ENCODE measurements at regions not wholly inside any gene's neighbourhood (a gene's known extent, or its start where the extent isn't known, plus 50 kb on each side); places are given as distances from the start of the nearest gene placed in this dataset.
"Not testable (repeated sequence)": the region's sequence is repeated elsewhere in the genome, so short reads cannot be mapped to it uniquely, and the experiment has no call there.

GRCh38 chr9:32004431-32005076 is 379.9 kb upstream of the ACO1 start:
- no peak for ATAC-seq (replicated peaks in 6 of 8)
- no peaks in the 10 kb centered on the region for H3K4me1 ChIP-seq (replicated peaks in 1 of 2)
- in situ Hi-C loops (cut with MboI; ENCODE audit: low pct_unique_long_range_greater_than_20kb in 2 of 9, low sequenced_read_pairs in 9 of 9, unreplicated experiment in 9 of 9) = no loop called here
- H3K4me3 ChIP-seq = no peak overlapping the region
- 12 to 100% (median 91%) methylated on average over 2 to 7 of the region's 7 CpGs for WGBS, 10 experiments
- no peak overlapping the region for H3K27ac ChIP-seq

- 0 to 100% methylated on average over 1 to 2 of the region's 8 CpGs; no CpG with 5 or more reads in 8 of the 10 experiments for WGBS, 10 experiments
- Histone ChIP-seq H3K27ac (no peak overlapping the region), H3K4me3 (no peak overlapping the region), H3K4me1 (replicated peaks in 1 of 2) (no peaks in the 10 kb centered on the region)
- no peak for ATAC-seq (replicated peaks in 6 of 8)
- in situ Hi-C loops (cut with MboI; ENCODE audit: low pct_unique_long_range_greater_than_20kb in 2 of 9, low sequenced_read_pairs in 9 of 9, unreplicated experiment in 9 of 9) = no loop called here
These were observed 374.1 kb upstream of the ACO1 start for GRCh38 chr9:32010322-32010721.

GRCh38 chr9:32011049-32011448 is 373.4 kb upstream of the ACO1 start:
- in situ Hi-C loops (cut with MboI; ENCODE audit: low pct_unique_long_range_greater_than_20kb in 2 of 9, low sequenced_read_pairs in 9 of 9, unreplicated experiment in 9 of 9) = no loop called here
- WGBS, 10 experiments = 0 to 100% (median 80%) methylated on average over 1 to 2 of the region's 2 CpGs; no CpG with 5 or more reads in 5 of the 10 experiments
- Histone ChIP-seq H3K4me1 (replicated peaks in 1 of 2) (no peaks in the 10 kb centered on the region), H3K27ac (no peak overlapping the region), H3K4me3 (no peak overlapping the region)
- peak in 1 of 8 experiments; percentile 20 for ATAC-seq (replicated peaks in 6 of 8)

- in situ Hi-C loops (cut with MboI; ENCODE audit: low pct_unique_long_range_greater_than_20kb in 2 of 9, low sequenced_read_pairs in 9 of 9, unreplicated experiment in 9 of 9) = no loop called here
- no peak overlapping the region for H3K4me3 ChIP-seq
- WGBS, 10 experiments = 83 to 100% (median 86%) methylated on average over 1 to 5 of the region's 5 CpGs; no CpG with 5 or more reads in 7 of the 10 experiments
- no peak for ATAC-seq (replicated peaks in 6 of 8)
- H3K4me1 ChIP-seq (replicated peaks in 1 of 2) = no peaks in the 10 kb centered on the region
- no peak overlapping the region for H3K27ac ChIP-seq
These were observed 368.6 kb upstream of the ACO1 start for GRCh38 chr9:32015795-32016194.

- 13 to 100% (median 79%) methylated on average over 1 to 3 of the region's 3 CpGs for WGBS, 10 experiments
- no peak for ATAC-seq (replicated peaks in 6 of 8)
- Histone ChIP-seq H3K27ac (no peak overlapping the region), H3K4me3 (no peak overlapping the region), H3K4me1 (replicated peaks in 1 of 2) (peaks cover 0 to 3% of the 10 kb centered on the region in 2 donors)
- in situ Hi-C loops (cut with MboI; ENCODE audit: low pct_unique_long_range_greater_than_20kb in 2 of 9, low sequenced_read_pairs in 9 of 9, unreplicated experiment in 9 of 9) = no loop called here
These were observed 338.9 kb upstream of the ACO1 start for GRCh38 chr9:32045513-32045912.

GRCh38 chr9:32067261-32067660 is 317.2 kb upstream of the ACO1 start:
- Histone ChIP-seq H3K4me3 (no peak overlapping the region), H3K27ac (no peak overlapping the region), H3K4me1 (replicated peaks in 1 of 2) (no peaks in the 10 kb centered on the region)
- in situ Hi-C loops (cut with MboI; ENCODE audit: low pct_unique_long_range_greater_than_20kb in 2 of 9, low sequenced_read_pairs in 9 of 9, unreplicated experiment in 9 of 9) = no loop called here
- 13 to 100% (median 69%) methylated on average over 1 of the region's 1 CpG; no CpG with 5 or more reads in 2 of the 10 experiments for WGBS, 10 experiments
- no peak for ATAC-seq (replicated peaks in 6 of 8)

GRCh38 chr9:32069169-32069813 is 315.2 kb upstream of the ACO1 start:
- no peak overlapping the region for H3K4me3 ChIP-seq
- ATAC-seq (replicated peaks in 6 of 8) = no peak
- no peak overlapping the region for H3K27ac ChIP-seq
- WGBS, 10 experiments = 0 to 65% (median 25%) methylated on average over 1 to 5 of the region's 9 CpGs; no CpG with 5 or more reads in 1 of the 10 experiments
- in situ Hi-C loops (cut with MboI; ENCODE audit: low pct_unique_long_range_greater_than_20kb in 2 of 9, low sequenced_read_pairs in 9 of 9, unreplicated experiment in 9 of 9) = no loop called here
- no peaks in the 10 kb centered on the region for H3K4me1 ChIP-seq (replicated peaks in 1 of 2)

GRCh38 chr9:32069969-32070368 is 314.5 kb upstream of the ACO1 start:
- no peak overlapping the region for H3K27ac ChIP-seq
- no peak overlapping the region for H3K4me3 ChIP-seq
- H3K4me1 ChIP-seq (replicated peaks in 1 of 2) = no peaks in the 10 kb centered on the region
- in situ Hi-C loops (cut with MboI; ENCODE audit: low pct_unique_long_range_greater_than_20kb in 2 of 9, low sequenced_read_pairs in 9 of 9, unreplicated experiment in 9 of 9) = no loop called here
- no peak for ATAC-seq (replicated peaks in 6 of 8)
- whole genome bisulfite sequencing, 10 experiments = 10 to 100% (median 84%) methylated on average over 1 to 5 of the region's 5 CpGs; no CpG with 5 or more reads in 4 of the 10 experiments

GRCh38 chr9:32072570-32072969 is 311.9 kb upstream of the ACO1 start:
- ATAC-seq (replicated peaks in 6 of 8) = no peak
- H3K4me3 ChIP-seq = no peak overlapping the region
- no peak overlapping the region for H3K27ac ChIP-seq
- no peaks in the 10 kb centered on the region for H3K4me1 ChIP-seq (replicated peaks in 1 of 2)
- in situ Hi-C loops (cut with MboI; ENCODE audit: low pct_unique_long_range_greater_than_20kb in 2 of 9, low sequenced_read_pairs in 9 of 9, unreplicated experiment in 9 of 9) = no loop called here
- 0 to 90% (median 23%) methylated on average over 1 to 2 of the region's 2 CpGs; no CpG with 5 or more reads in 2 of the 10 experiments for WGBS, 10 experiments

GRCh38 chr9:32092031-32092430 is 292.4 kb upstream of the ACO1 start:
- Histone ChIP-seq H3K4me3 (no peak overlapping the region), H3K4me1 (replicated peaks in 1 of 2) (no peaks in the 10 kb centered on the region), H3K27ac (no peak overlapping the region)
- no peak for ATAC-seq (replicated peaks in 6 of 8)
- 0 to 100% (median 56%) methylated on average over 1 of the region's 1 CpG; no CpG with 5 or more reads in 2 of the 10 experiments for WGBS, 10 experiments
- in situ Hi-C loops (cut with MboI; ENCODE audit: low pct_unique_long_range_greater_than_20kb in 2 of 9, low sequenced_read_pairs in 9 of 9, unreplicated experiment in 9 of 9) = no loop called here

- no peak overlapping the region for H3K27ac ChIP-seq
- no peaks in the 10 kb centered on the region for H3K4me1 ChIP-seq (replicated peaks in 1 of 2)
- ATAC-seq (replicated peaks in 6 of 8) = no peak
- 0 to 100% (median 90%) methylated on average over 1 to 2 of the region's 2 CpGs; no CpG with 5 or more reads in 5 of the 10 experiments for WGBS, 10 experiments
- in situ Hi-C loops (cut with MboI; ENCODE audit: low pct_unique_long_range_greater_than_20kb in 2 of 9, low sequenced_read_pairs in 9 of 9, unreplicated experiment in 9 of 9) = no loop called here
- H3K4me3 ChIP-seq = no peak overlapping the region
These were observed 267.2 kb upstream of the ACO1 start for GRCh38 chr9:32117291-32117690.

- 54 to 96% (median 80%) methylated on average over 1 to 3 of the region's 3 CpGs; no CpG with 5 or more reads in 7 of the 10 experiments for WGBS, 10 experiments
- no peak for ATAC-seq (replicated peaks in 6 of 8)
- in situ Hi-C loops (cut with MboI; ENCODE audit: low pct_unique_long_range_greater_than_20kb in 2 of 9, low sequenced_read_pairs in 9 of 9, unreplicated experiment in 9 of 9) = no loop called here
- H3K27ac ChIP-seq = no peak overlapping the region
- H3K4me3 ChIP-seq = no peak overlapping the region
- H3K4me1 ChIP-seq (replicated peaks in 1 of 2) = no peaks in the 10 kb centered on the region
These were observed 255.9 kb upstream of the ACO1 start for GRCh38 chr9:32128546-32128945.

GRCh38 chr9:32130709-32131108 is 253.7 kb upstream of the ACO1 start:
- H3K4me1 ChIP-seq (replicated peaks in 1 of 2); in situ Hi-C loops (cut with MboI; ENCODE audit: low pct_unique_long_range_greater_than_20kb in 2 of 9, low sequenced_read_pairs in 9 of 9, unreplicated experiment in 9 of 9); ATAC-seq (replicated peaks in 6 of 8); H3K4me3 ChIP-seq; H3K27ac ChIP-seq: not testable (repeated sequence)
- WGBS, 10 experiments = 0 to 95% (median 58%) methylated on average over 1 to 2 of the region's 2 CpGs; no CpG with 5 or more reads in 1 of the 10 experiments

Measured in motor neuron (in vitro differentiated cells).